ENCODE measurements at regions not wholly inside any gene's neighbourhood (a gene's known extent, or its start where the extent isn't known, plus 50 kb on each side); places are given as distances from the start of the nearest gene placed in this dataset.
A peak's percentile ranks its signal among the peaks of the same experiment; 100 is the strongest.

- Histone ChIP-seq H3K36me3 (ENCODE audit: insufficient read depth in 1 of 2, low read depth in 1 of 2) (no peaks in the 10 kb centered on the region), H3K4me1 (peaks cover 3% of the 10 kb centered on the region), H3K9me3 (no peaks in the 10 kb centered on the region), H3K27ac (no peak overlapping the region), H3K27me3 (ENCODE audit: insufficient read depth in 3 of 3, low read length in 2 of 3) (no peaks in the 10 kb centered on the region), H3K4me3 (no peak overlapping the region)
- DNase-seq (no peak), ATAC-seq (no peak)
- no peak for TF ChIP-seq CTCF (IDR thresholded peaks at IDR 0.05)
- intact Hi-C loops (cut with DNase I) = no loop called here
- 93 to 96% (median 96%) methylated on average over 4 of the region's 4 CpGs for WGBS, 3 donors
These were observed 107.0 kb upstream of the RAB6C start for GRCh38 chr2:129872446-129872845.

- intact Hi-C loops (cut with DNase I) = no loop called here
- DNase-seq = no peak
- Histone ChIP-seq H3K27ac (peak overlapping the region; percentile 88), H3K4me3 (peak overlapping the region; percentile 78), H3K4me1 (peaks cover 3% of the 10 kb centered on the region), H3K36me3 (ENCODE audit: insufficient read depth in 1 of 2, low read depth in 1 of 2) (no peaks in the 10 kb centered on the region), H3K9me3 (no peaks in the 10 kb centered on the region), H3K27me3 (ENCODE audit: insufficient read depth in 3 of 3, low read length in 2 of 3) (no peaks in the 10 kb centered on the region)
- TF ChIP-seq CTCF (IDR thresholded peaks at IDR 0.05) = no peak
- ATAC-seq = peak in 2 of 4 donors; percentile 28 to 29
- 56 to 66% (median 57%) methylated on average over 7 of the region's 7 CpGs for WGBS, 3 donors
These were observed 102.9 kb upstream of the RAB6C start for GRCh38 chr2:129876541-129876940.

GRCh38 chr2:129877289-129877741 lies 102.2 kb upstream of the RAB6C start:
- 1% methylated on average over 9 to 18 of the region's 20 CpGs for WGBS, 3 donors

GRCh38 chr2:129877795-129878775 lies 101.4 kb upstream of the RAB6C start:
- WGBS, 3 donors = 22 to 30% (median 23%) methylated on average over 37 to 50 of the region's 50 CpGs
- Histone ChIP-seq H3K4me3 (peak overlapping the region; percentile 73), H3K27me3 (ENCODE audit: insufficient read depth in 3 of 3, low read length in 2 of 3) (no peaks in the 10 kb centered on the region), H3K36me3 (ENCODE audit: insufficient read depth in 1 of 2, low read depth in 1 of 2) (no peaks in the 10 kb centered on the region), H3K9me3 (no peaks in the 10 kb centered on the region), H3K4me1 (peaks cover 3% of the 10 kb centered on the region), H3K27ac (peak overlapping the region; percentile 94)
- ATAC-seq (peak; percentile 67 to 82 (median 74)), DNase-seq (peak; percentile 22 to 64)
- intact Hi-C loops (cut with DNase I) = no loop called here
- no peak for TF ChIP-seq CTCF (IDR thresholded peaks at IDR 0.05)

More at GRCh38 chr2:129877289-129877741, 102.2 kb upstream of the RAB6C start:
- Histone ChIP-seq H3K4me1 (peaks cover 3% of the 10 kb centered on the region), H3K9me3 (no peaks in the 10 kb centered on the region), H3K27me3 (ENCODE audit: insufficient read depth in 3 of 3, low read length in 2 of 3) (no peaks in the 10 kb centered on the region), H3K4me3 (peak overlapping the region; percentile 78), H3K27ac (peak overlapping the region; percentile 88), H3K36me3 (ENCODE audit: insufficient read depth in 1 of 2, low read depth in 1 of 2) (no peaks in the 10 kb centered on the region)
- no peak for TF ChIP-seq CTCF (IDR thresholded peaks at IDR 0.05)
- DNase-seq = peak; percentile 94 to 96
- intact Hi-C loops (cut with DNase I) = no loop called here
- peak; percentile 91 to 95 (median 95) for ATAC-seq

All from psoas muscle (tissue), 7 donors.